K562 (cell line): ENCODE measurements at regions not wholly inside any gene's neighbourhood (a gene's known extent, or its start where the extent isn't known, plus 50 kb on each side); places are given as distances from the start of the nearest gene placed in this dataset.

ENCODE experiments used
- BRF1 ChIP-seq: IDR thresholded peaks from 3 replicates; pipeline ENCODE4 v1.6.1; 2011; ENCODE audit warnings: borderline replicate concordance, mild to moderate bottlenecking; ENCODE audit not compliant: insufficient read length; ENCODE audit errors: extremely low read depth
- CTCF ChIP-seq, 3 experiments: IDR thresholded peaks in 2 of 3; conservative IDR thresholded peaks in 1 of 3; 2 replicates each; pipeline ENCODE4 v1.5.1; 2011 to 2012; ENCODE audit warnings: low read length in 3 of 3, mild to moderate bottlenecking in 3 of 3, control low read depth in 2 of 3, improper control_type of control experiment in 1 of 3, inconsistent platforms in 1 of 3, low read depth in 1 of 3, mixed read lengths in 1 of 3, moderate library complexity in 1 of 3; ENCODE audit not compliant: insufficient read depth in 2 of 3
- HNRNPUL1 ChIP-seq: fragments of 200-400 bp; formaldehyde crosslinking; IDR thresholded peaks from 2 replicates; pipeline ENCODE4 v1.6.1; 2017; ENCODE audit warnings: low read length
- PRDM10 ChIP-seq: fragments of 450-650 bp; IDR thresholded peaks from 2 replicates; pipeline ENCODE4 v1.6.1; 2018; ENCODE audit not compliant: partially characterized antibody
- RBM22 ChIP-seq: fragments of 200-400 bp; formaldehyde crosslinking; IDR thresholded peaks from 2 replicates; pipeline ENCODE4 v1.6.1; 2018; ENCODE audit warnings: low read length, low read depth; ENCODE audit not compliant: poor library complexity, severe bottlenecking
- YY1 ChIP-seq, 3 experiments: IDR thresholded peaks; 2 replicates each; pipeline ENCODE4 v1.6.1; 2011; ENCODE audit warnings: low read length in 2 of 3, mild to moderate bottlenecking in 2 of 3, moderate library complexity in 2 of 3, borderline replicate concordance in 1 of 3, control low read depth in 1 of 3, low read depth in 1 of 3; ENCODE audit not compliant: insufficient read depth in 3 of 3, insufficient replicate concordance in 2 of 3, control insufficient read depth in 1 of 3, insufficient read length in 1 of 3; ENCODE audit errors: extremely low read depth in 1 of 3

GRCh38 chr3:36147934-36148558 is 232.3 kb upstream of the STAC start:
- TF ChIP-seq HNRNPUL1 (no peak), PRDM10 (no peak), CTCF (IDR thresholded peaks at IDR 0.05 in 2 of 3, conservative IDR thresholded peaks at IDR 0.05 in 1 of 3; ENCODE audit: insufficient read depth in 2 of 3, low read depth in 1 of 3, low read length in 3 of 3) (no peak), YY1 (IDR thresholded peaks at IDR 0.05; ENCODE audit: borderline replicate concordance in 1 of 3, control insufficient read depth in 1 of 3, extremely low read depth in 1 of 3, insufficient read depth in 3 of 3, insufficient read length in 1 of 3, insufficient replicate concordance in 2 of 3, low read depth in 1 of 3, low read length in 2 of 3) (no peak), BRF1 (no peak), RBM22 (no peak)
